ENCODE measurements at regions not wholly inside any gene's neighbourhood (a gene's known extent, or its start where the extent isn't known, plus 50 kb on each side); places are given as distances from the start of the nearest gene placed in this dataset.

DNA sequence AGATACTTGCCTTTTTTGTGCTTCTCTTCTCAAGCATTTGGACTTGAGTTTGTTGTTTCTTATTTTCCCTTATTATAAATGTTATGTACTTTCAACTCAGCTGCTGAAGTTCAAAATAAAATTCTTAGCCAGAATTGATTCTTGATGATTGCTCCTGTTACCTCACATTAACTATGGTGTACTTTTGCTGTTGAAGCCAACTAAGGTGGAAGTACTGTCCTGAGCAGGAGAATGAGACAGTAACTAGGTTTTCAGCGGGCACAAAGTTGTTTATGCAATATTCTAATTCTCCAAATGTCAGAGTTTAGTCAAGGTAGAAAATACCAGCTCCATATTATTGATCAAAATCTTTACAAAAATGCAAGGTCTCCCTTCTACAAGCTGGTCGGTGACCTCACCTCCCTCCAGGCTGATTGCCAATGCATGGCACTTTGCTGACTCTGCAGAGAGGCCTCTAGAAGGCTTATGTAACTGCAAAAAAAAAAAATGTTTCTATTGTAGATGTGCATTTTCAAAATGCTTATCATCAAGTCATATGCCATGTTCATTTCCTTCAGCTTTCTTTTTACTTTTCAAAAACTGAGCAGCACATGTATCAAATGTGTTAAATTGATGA, 1783.5 kb upstream of the WWC1 start:
- H3K36me3 Mint-ChIP-seq = no peaks in the 10 kb centered on the region
- ATAC-seq (no peak), DNase-seq (ENCODE audit: low spot score) (no peak)
- H3K27me3 Mint-ChIP-seq (ENCODE audit: low read depth) = no peaks in the 10 kb centered on the region
- TF ChIP-seq, protein P1, sequence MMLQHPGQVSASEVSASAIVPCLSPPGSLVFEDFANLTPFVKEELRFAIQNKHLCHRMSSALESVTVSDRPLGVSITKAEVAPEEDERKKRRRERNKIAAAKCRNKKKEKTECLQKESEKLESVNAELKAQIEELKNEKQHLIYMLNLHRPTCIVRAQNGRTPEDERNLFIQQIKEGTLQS (CRISPR knock-in tag; conservative IDR thresholded peaks at IDR 0.05) = no peak
- no peak for TF ChIP-seq GRHL2 (CRISPR knock-in tag; IDR thresholded peaks at IDR 0.05; ENCODE audit: insufficient replicate concordance, severe bottlenecking)
- TF ChIP-seq, protein P2, sequence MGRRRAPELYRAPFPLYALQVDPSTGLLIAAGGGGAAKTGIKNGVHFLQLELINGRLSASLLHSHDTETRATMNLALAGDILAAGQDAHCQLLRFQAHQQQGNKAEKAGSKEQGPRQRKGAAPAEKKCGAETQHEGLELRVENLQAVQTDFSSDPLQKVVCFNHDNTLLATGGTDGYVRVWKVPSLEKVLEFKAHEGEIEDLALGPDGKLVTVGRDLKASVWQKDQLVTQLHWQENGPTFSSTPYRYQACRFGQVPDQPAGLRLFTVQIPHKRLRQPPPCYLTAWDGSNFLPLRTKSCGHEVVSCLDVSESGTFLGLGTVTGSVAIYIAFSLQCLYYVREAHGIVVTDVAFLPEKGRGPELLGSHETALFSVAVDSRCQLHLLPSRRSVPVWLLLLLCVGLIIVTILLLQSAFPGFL (CRISPR knock-in tag; IDR thresholded peaks at IDR 0.05; ENCODE audit: borderline replicate concordance) = no peak
- no peak for TF ChIP-seq ZNF121 (CRISPR knock-in tag; IDR thresholded peaks at IDR 0.05)
- TF ChIP-seq ZNF396 (CRISPR knock-in tag; IDR thresholded peaks at IDR 0.05; ENCODE audit: borderline replicate concordance) = no peak
- TF ChIP-seq, protein P3, sequence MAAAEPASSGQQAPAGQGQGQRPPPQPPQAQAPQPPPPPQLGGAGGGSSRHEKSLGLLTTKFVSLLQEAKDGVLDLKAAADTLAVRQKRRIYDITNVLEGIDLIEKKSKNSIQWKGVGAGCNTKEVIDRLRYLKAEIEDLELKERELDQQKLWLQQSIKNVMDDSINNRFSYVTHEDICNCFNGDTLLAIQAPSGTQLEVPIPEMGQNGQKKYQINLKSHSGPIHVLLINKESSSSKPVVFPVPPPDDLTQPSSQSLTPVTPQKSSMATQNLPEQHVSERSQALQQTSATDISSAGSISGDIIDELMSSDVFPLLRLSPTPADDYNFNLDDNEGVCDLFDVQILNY (CRISPR knock-in tag; IDR thresholded peaks at IDR 0.05) = no peak
- ChIA-PET POLR2A (no interaction called here), CTCF (no interaction called here)
- no peaks in the 10 kb centered on the region; the same call in none of the 2 replicates for H3K4me1 Mint-ChIP-seq
- H3K27ac Mint-ChIP-seq = no peak overlapping the region
- no peaks in the 10 kb centered on the region for H3K9me3 Mint-ChIP-seq
- no peak overlapping the region for H3K4me3 Mint-ChIP-seq

DNA sequence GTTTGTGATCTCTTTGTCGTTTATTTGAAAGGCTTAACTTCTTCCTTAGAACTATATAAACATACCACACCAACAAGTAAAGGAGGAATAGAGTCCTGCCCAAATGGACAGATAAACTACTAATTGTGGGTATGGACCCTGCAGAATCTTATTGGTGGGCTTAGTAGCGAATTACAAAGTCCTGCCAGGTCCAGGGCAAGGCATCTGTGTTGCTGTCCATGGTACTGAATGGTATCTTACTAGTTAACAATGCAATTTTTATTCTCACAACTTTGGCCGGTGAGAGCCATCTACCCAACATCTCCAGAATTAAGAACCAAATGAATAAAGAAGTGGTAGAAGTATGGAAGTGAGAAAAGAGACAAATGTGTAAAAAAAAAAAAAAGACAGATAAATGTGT, 1782.4 kb upstream of the WWC1 start:
- Mint-ChIP-seq H3K4me1 (no peaks in the 10 kb centered on the region; the same call in none of the 2 replicates), H3K9me3 (no peaks in the 10 kb centered on the region; the same call in 1 of the 2 replicates), H3K27ac (no peak overlapping the region), H3K4me3 (no peak overlapping the region), H3K27me3 (ENCODE audit: low read depth) (no peaks in the 10 kb centered on the region), H3K36me3 (no peaks in the 10 kb centered on the region)
- DNase-seq (ENCODE audit: low spot score) = peak; percentile 13
- peak; percentile 36; the same call in 1 of the 2 replicates for ATAC-seq
- ChIA-PET CTCF (no interaction called here), POLR2A (no interaction called here)
- no peak for TF ChIP-seq FOXJ3 (CRISPR knock-in tag; IDR thresholded peaks at IDR 0.05; ENCODE audit: borderline replicate concordance)
- TF ChIP-seq, protein P4, sequence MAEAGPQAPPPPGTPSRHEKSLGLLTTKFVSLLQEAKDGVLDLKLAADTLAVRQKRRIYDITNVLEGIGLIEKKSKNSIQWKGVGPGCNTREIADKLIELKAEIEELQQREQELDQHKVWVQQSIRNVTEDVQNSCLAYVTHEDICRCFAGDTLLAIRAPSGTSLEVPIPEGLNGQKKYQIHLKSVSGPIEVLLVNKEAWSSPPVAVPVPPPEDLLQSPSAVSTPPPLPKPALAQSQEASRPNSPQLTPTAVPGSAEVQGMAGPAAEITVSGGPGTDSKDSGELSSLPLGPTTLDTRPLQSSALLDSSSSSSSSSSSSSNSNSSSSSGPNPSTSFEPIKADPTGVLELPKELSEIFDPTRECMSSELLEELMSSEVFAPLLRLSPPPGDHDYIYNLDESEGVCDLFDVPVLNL (CRISPR knock-in tag; IDR thresholded peaks at IDR 0.05; ENCODE audit: borderline replicate concordance, low read depth) = no peak
- TF ChIP-seq, protein P5, sequence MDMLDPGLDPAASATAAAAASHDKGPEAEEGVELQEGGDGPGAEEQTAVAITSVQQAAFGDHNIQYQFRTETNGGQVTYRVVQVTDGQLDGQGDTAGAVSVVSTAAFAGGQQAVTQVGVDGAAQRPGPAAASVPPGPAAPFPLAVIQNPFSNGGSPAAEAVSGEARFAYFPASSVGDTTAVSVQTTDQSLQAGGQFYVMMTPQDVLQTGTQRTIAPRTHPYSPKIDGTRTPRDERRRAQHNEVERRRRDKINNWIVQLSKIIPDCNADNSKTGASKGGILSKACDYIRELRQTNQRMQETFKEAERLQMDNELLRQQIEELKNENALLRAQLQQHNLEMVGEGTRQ (CRISPR knock-in tag; IDR thresholded peaks at IDR 0.05) = no peak
- TF ChIP-seq, protein P6, sequence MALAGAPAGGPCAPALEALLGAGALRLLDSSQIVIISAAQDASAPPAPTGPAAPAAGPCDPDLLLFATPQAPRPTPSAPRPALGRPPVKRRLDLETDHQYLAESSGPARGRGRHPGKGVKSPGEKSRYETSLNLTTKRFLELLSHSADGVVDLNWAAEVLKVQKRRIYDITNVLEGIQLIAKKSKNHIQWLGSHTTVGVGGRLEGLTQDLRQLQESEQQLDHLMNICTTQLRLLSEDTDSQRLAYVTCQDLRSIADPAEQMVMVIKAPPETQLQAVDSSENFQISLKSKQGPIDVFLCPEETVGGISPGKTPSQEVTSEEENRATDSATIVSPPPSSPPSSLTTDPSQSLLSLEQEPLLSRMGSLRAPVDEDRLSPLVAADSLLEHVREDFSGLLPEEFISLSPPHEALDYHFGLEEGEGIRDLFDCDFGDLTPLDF (CRISPR knock-in tag; IDR thresholded peaks at IDR 0.05) = no peak
- TF ChIP-seq SOX15 (CRISPR knock-in tag; IDR thresholded peaks at IDR 0.05) = no peak
- TF ChIP-seq FOXP1 (CRISPR knock-in tag; IDR thresholded peaks at IDR 0.05; ENCODE audit: borderline replicate concordance) = no peak
- peak; percentile 57; the same call in 1 of the 2 replicates for TF ChIP-seq TEAD1 (CRISPR knock-in tag; IDR thresholded peaks at IDR 0.05)
- TF ChIP-seq, protein P7, sequence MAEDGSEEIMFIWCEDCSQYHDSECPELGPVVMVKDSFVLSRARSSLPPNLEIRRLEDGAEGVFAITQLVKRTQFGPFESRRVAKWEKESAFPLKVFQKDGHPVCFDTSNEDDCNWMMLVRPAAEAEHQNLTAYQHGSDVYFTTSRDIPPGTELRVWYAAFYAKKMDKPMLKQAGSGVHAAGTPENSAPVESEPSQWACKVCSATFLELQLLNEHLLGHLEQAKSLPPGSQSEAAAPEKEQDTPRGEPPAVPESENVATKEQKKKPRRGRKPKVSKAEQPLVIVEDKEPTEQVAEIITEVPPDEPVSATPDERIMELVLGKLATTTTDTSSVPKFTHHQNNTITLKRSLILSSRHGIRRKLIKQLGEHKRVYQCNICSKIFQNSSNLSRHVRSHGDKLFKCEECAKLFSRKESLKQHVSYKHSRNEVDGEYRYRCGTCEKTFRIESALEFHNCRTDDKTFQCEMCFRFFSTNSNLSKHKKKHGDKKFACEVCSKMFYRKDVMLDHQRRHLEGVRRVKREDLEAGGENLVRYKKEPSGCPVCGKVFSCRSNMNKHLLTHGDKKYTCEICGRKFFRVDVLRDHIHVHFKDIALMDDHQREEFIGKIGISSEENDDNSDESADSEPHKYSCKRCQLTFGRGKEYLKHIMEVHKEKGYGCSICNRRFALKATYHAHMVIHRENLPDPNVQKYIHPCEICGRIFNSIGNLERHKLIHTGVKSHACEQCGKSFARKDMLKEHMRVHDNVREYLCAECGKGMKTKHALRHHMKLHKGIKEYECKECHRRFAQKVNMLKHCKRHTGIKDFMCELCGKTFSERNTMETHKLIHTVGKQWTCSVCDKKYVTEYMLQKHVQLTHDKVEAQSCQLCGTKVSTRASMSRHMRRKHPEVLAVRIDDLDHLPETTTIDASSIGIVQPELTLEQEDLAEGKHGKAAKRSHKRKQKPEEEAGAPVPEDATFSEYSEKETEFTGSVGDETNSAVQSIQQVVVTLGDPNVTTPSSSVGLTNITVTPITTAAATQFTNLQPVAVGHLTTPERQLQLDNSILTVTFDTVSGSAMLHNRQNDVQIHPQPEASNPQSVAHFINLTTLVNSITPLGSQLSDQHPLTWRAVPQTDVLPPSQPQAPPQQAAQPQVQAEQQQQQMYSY (CRISPR knock-in tag; IDR thresholded peaks at IDR 0.05) = no peak
- TF ChIP-seq CBFB (CRISPR knock-in tag; IDR thresholded peaks at IDR 0.05; ENCODE audit: low read depth) = no peak
- TF ChIP-seq SMAD3 (CRISPR knock-in tag; IDR thresholded peaks at IDR 0.05; ENCODE audit: borderline replicate concordance) = no peak
- no peak for TF ChIP-seq PRRX2 (CRISPR knock-in tag; IDR thresholded peaks at IDR 0.05)
- TF ChIP-seq NFE2L1 (CRISPR knock-in tag; IDR thresholded peaks at IDR 0.05) = peak; percentile 69
- no peak for TF ChIP-seq ZNF263 (CRISPR knock-in tag; IDR thresholded peaks at IDR 0.05; ENCODE audit: low read depth)
- TF ChIP-seq, protein P8, sequence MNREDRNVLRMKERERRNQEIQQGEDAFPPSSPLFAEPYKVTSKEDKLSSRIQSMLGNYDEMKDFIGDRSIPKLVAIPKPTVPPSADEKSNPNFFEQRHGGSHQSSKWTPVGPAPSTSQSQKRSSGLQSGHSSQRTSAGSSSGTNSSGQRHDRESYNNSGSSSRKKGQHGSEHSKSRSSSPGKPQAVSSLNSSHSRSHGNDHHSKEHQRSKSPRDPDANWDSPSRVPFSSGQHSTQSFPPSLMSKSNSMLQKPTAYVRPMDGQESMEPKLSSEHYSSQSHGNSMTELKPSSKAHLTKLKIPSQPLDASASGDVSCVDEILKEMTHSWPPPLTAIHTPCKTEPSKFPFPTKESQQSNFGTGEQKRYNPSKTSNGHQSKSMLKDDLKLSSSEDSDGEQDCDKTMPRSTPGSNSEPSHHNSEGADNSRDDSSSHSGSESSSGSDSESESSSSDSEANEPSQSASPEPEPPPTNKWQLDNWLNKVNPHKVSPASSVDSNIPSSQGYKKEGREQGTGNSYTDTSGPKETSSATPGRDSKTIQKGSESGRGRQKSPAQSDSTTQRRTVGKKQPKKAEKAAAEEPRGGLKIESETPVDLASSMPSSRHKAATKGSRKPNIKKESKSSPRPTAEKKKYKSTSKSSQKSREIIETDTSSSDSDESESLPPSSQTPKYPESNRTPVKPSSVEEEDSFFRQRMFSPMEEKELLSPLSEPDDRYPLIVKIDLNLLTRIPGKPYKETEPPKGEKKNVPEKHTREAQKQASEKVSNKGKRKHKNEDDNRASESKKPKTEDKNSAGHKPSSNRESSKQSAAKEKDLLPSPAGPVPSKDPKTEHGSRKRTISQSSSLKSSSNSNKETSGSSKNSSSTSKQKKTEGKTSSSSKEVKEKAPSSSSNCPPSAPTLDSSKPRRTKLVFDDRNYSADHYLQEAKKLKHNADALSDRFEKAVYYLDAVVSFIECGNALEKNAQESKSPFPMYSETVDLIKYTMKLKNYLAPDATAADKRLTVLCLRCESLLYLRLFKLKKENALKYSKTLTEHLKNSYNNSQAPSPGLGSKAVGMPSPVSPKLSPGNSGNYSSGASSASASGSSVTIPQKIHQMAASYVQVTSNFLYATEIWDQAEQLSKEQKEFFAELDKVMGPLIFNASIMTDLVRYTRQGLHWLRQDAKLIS (CRISPR knock-in tag; IDR thresholded peaks at IDR 0.05; ENCODE audit: borderline replicate concordance) = no peak
- TF ChIP-seq ETV6 (CRISPR knock-in tag; IDR thresholded peaks at IDR 0.05) = 0 out of 2 replicates have a peak, but pooled peaks have one; percentile 29
